Activated naive CD8-positive, alpha-beta T cell treated with anti-CD3 and anti-CD28 coated beads, Interleukin-2, amount 50 U/mL, for 16 hours (primary cell): ENCODE measurements at regions not wholly inside any gene's neighbourhood (a gene's known extent, or its start where the extent isn't known, plus 50 kb on each side); places are given as distances from the start of the nearest gene placed in this dataset.

ENCODE experiments used
- DNase-seq: peaks from one replicate; pipeline ENCODE4 v3.0.0-alpha.2; 2020; ENCODE audit warnings: low read depth, low spot score

DNA sequence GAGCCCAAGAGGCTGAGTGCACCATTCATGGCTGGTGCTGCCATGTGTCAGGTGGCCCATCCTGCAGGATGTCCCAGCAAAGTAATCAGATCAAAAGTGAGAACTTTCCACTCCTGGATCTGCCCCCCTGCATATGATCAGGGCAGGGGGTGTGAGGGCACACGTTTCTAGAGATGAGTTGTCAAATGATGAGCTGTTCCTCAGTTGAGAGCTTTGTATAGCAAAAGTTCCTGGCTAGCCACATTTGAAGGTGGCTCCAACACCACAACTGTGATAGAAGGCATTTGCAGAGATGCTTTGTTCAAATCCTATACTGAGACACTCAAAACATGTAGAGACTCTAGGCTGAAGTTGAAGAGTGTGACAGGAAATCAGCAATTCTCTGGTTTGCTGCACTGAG is 501.8 kb downstream of the BCOR start:
- DNase-seq = no peak

DNA sequence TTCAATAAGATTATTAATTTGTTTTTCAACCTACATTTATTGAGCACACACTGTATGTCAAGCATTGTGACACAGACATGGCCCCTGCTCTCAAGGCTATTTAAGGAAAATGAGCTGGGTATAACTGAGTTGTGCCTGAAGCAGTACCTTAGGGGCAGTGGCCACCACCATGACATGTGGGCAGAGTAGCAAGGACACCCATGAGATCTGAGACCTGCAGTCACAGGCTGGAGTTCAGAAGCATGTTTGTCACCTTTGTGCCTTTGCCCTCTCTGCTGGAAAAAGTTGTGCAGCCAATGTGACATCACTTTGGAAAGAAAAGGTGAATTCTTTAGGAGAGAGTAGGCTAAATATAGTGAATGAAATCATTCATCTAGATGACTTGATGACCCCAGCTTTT is 501.3 kb downstream of the BCOR start:
- DNase-seq = no peak

DNA sequence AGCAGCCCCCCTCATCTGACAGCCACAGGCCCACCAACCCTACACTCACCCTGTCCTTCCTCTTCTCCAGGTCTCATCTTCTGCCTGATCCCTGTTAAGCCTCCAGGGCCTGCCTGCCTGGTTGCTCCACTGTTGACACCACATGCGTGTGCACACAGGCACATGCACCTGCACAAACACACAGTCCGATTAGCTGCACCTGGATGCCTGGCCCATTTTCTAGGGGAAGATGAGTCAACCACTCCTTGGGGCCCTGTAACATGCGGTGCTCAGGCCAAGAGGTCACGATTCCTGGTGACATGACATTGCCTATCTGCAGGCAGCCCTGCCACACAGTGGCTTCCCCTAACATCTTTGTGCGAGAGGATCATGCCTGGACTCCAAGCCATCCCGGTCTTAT is 498.4 kb downstream of the BCOR start:
- DNase-seq = no peak

DNA sequence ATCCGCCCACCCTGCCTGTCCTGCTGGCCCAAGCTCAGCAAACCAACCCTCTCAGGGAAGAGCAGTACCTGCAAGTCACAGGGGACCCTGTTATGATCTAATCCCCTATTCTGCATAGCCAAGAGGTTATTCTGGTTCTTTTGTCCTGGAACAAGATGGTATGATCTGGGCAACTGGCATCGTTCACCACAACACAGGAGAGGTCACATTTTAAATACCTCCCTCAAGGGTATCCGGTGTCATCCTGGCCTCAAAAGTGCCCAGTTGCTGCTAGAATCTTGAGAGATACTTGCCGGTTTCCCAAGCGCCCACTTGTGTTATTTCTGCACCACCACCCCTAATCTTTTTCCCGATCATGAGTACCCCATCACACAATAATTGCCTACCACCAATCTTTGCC is 497.5 kb downstream of the BCOR start:
- DNase-seq = no peak

DNA sequence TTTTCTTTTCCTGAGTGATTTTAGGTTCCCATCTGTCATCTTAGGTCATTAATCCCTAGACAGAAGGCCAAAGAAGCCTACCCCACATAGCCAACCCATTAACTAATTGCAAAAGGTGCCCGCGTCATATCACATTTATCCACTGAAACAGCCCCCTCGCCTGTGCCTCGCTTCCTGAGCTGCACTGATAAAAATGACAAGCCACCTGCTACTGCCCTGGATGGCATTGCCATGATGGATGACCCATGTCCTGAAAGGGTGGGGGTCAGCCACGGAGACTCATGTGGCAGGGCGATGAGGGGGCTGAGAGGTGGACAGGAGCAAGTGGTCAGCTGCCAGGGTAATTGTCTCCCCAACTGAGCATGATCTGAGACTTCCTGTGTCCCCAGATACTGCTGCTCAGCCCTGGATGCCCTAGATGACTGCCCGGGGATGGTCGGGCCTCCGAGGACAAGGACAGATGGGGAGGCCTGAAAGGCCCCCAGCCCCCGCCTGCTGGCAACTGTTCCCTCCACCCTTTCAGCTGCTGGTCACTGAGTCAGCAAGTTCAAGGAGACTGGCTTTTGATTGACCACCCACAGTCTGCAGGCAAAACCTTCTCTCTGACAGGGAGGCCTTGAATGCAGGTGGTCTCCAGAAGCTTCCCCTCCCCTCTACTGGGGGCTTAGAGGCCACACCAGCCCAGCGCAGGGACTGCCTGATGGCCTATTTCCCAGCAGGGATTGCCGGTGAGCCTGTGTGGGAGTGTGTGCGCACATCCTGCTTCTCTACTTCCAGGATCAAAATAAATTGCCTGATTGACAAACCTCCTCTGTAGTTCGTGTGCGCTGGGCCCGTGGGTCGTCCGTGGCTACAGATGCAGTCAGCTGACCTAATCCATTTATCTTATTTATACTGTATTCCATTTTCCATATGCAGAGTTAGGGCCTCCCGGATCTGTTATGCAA is 496.3 kb downstream of the BCOR start:
- DNase-seq = no peak

DNA sequence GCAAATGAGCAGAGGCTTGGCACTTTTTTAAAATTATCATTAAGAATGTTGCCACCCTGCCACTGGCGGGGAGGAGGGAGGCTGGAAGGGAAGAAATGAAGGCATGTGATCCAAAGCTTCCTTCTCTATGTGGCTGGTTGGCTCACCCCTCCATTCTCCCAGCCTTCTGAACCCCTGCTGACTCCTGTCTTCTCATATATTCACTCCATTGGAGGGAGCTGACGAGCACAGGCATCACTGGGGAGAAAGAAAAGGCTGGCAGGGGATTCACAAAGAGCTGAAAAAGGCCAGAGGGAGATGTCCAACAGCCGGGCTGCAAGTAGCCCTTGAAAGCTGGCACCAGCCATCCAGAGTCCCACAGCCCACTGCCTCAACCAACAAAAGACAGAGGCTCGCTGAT is 495.6 kb downstream of the BCOR start:
- no peak for DNase-seq

DNA sequence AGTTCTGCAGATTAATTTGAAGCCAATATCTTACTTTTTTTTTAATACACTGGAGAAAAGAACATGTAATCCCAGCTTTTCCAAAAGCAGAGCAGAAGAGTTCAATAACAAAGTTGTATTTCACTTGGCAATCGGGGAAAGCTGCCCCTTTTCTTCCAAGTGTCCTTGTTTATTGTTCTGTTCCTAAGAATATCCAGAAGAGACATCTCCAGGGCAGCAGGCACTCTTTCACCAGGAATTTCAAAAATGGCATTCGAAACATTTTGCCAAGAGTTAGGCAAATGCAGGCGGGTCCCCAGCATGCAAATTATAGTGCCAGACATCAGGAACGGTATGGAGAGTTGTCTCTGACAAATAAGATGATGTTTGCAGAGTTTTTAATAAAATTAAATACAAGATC is 494.5 kb downstream of the BCOR start:
- no peak for DNase-seq

DNA sequence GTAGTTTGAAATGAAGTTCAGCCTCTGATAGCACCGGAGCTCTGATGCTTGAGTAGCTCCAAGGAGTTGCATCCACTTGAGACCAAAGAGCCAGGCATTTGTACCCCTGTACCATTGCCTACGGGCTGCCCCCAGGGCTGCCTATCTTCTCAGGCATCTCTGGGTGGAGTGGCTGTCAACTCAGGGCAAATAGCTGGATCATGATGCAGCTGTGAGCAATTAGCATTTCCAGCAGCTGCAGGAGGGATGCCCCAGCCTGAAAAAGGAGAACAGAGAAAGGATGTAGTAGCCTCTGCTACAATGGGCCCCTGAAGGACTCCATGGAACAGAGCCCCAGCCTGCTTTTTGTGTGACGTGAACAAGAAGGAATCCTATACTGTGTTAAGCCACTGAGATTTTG is 492.6 kb downstream of the BCOR start:
- no peak for DNase-seq

DNA sequence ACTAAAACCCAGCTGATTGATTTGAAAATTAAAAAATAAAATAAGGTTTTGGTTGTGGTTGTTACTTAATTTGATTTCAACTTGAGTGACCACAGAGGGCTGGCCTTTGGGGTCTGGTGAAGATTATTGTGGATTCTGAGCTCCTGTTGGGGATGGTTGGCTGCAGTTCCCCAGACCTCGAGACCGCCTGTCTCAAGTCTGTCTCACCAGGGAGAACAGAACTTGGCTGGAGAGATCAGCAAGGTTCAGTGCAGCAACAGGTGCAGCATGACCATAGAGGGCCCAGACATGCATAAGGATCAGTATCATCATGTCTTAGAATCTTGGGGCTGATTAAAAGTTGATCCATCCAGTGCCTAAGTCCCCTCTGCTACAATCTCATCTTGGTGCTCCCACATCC is 491.9 kb downstream of the BCOR start:
- no peak for DNase-seq

DNA sequence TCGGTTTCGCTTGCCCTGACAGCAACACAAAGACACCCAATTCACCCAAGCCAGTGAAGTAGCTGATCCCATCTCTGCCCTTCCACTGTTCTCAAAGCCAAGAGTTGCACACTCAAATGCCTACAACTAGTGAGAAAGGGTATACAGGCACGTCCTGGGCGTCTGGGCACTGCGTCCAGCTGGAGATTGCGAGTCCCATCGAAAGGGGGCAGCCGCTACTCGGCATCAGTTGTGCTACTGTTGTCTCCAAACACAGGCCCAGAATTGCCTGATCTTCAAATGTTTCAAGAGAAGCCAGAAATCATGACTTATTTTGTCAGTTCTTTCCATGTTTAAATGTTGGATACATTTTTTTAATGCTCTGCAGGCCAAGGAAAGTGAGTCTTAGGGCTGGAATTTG is 487.8 kb downstream of the BCOR start:
- DNase-seq = no peak

DNA sequence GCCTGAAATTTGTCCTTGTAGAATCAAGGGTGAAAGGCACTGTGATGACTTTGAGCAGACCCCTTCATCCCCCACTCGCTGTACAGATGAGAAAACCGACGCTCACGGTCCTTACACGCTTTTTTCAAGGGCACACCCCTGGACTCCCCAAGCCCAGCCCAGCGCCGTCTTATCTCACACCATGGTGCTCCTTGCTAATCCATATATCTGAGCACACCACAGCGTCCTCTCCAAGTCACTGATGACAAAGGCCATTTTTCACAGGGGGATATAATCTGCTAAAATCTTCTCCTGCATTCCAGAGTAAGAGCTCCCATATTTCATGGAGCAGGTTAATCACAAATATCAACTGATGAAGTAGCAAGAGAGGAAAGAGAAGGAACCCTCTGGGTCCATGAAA is 486.3 kb downstream of the BCOR start:
- DNase-seq = no peak

DNA sequence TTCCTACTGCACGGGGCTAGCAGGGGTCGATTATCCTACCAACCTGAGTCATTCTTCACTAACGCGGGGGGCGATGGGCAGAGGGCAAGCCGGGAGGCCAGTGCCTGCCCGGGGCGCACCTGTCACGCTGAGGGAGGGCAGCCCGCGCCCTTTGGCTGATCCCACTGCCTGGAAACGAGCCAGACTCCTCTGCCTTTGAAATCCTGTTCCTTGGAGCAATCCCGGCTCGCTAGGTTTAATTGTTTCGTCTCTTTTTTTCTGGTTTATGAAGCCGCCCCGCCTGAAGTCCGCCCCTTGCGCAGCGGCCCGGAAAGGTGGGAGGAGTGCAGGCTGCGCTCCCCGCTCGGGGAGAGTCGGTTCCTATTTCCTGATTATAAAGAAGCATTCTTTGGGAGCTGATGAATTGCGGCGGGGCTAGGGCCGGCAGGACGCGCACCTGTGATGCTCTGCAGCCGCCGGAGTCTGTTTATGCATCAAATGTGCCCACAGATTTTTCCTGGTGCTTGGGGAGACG is 484.2 kb downstream of the BCOR start:
- DNase-seq = no peak

DNA sequence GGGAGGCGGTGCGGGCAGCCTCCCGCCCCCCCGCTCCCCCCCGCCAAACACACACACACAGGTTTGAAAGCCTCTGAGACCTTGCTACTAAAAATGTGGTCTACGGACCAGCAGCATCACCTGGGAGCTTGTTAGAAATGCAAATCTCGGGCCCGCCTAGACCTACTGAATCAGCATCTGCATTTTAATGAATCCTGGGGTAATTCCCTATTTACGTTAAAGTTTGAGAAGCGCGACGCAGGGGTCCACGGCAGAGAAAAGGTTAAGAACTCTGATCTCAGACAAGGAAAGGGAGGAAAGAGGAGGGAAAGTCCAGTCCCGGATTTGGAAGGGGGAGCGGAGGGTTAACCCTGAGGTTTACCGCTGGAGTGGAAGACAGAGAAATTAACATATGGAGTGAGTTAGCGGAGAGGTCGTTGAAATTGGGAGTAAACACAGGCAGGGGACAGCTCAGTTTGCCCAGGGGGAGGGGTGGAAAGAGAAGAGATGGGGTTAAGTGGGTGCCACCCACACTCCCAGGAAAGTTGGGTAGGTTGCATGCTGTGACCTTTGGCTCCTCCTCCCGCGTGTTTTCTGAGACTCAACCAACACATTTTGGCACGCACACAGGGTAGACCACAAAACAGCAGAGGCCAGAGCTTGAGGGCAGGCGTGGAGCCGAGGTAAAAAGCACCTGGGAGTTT is 483.6 kb downstream of the BCOR start:
- peak; percentile 66 for DNase-seq

DNA sequence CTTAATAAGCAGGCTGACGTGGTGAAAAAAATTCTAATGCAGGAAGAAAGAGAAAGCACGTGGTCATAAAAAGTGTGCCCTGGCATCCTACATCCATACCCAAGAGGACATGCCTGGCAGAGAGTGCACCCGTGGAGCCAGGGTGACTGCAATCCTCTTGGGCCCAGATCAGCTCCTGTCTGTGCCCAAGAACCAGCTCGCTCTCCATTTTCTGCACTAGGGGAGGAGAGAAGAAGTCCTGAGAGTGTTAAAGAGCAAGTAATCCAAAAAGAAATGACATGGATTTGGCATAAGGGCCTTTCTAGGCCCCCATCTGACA is 483.1 kb downstream of the BCOR start:
- no peak for DNase-seq

DNA sequence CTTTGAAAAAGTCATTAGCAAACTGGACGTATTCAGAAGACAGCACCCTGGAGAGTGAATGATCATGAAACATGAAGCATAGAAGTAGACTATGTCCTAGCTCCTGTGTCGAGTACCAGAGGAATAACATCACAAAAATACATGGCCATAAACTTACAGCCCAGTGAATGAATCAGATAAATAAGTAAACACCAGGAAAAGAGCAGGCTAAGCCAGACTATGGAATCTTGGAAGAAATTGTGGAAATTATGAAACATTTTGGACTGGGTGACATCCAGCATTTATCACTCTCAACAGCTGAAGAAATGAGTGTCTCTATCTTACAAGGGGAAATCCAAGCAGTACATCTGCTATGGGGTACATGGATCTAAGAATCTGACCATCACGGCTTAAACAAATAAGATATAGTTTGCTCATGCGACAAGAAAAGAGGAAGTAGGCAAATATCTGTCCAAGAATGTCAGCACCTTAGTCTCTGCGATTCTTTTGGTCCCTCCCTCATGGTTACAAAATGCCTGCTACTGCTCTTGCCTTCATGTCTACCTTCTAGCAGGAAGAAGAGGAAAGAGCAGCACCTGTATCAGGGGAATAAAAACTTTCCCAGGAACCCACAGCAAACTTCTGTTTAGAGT is 481.5 kb downstream of the BCOR start:
- DNase-seq = no peak

DNA sequence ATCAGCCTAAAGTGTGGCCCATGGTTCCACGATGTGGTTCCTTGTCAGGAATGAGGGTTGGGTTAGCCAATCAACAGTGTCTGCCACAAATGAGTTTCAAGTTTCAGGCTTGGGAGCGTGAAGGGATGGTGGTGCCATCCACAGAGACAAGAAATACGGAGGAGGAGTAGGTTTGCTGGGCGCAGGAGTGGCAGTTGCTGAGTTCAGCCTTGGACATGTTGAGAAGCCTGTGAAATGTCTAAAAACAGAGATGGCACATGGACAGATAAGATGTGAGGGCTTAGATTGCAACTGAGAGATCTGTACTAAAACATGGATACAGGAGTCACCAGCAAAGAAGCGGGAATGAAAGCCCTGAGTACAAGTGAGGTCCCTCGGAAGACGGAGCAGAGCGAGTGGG is 481.0 kb downstream of the BCOR start:
- no peak for DNase-seq

DNA sequence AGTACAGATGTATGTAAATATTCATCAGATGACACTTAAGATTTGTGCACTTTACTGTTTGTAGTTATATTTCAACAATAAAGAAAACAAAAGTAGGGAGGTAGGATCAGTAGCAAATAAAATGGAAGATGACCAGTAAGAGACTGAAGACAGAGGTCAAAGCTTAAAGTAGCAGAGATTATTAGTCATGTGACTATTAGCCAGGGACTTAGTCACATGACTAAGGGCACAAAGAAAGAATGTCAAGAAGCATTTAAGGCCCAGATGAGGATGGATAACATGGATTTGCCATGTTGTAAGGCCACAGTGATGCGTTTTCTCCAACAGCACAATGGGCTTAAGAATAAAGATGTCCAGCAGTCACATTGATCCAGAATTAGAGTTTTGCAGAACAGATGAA is 479.6 kb downstream of the BCOR start:
- no peak for DNase-seq

DNA sequence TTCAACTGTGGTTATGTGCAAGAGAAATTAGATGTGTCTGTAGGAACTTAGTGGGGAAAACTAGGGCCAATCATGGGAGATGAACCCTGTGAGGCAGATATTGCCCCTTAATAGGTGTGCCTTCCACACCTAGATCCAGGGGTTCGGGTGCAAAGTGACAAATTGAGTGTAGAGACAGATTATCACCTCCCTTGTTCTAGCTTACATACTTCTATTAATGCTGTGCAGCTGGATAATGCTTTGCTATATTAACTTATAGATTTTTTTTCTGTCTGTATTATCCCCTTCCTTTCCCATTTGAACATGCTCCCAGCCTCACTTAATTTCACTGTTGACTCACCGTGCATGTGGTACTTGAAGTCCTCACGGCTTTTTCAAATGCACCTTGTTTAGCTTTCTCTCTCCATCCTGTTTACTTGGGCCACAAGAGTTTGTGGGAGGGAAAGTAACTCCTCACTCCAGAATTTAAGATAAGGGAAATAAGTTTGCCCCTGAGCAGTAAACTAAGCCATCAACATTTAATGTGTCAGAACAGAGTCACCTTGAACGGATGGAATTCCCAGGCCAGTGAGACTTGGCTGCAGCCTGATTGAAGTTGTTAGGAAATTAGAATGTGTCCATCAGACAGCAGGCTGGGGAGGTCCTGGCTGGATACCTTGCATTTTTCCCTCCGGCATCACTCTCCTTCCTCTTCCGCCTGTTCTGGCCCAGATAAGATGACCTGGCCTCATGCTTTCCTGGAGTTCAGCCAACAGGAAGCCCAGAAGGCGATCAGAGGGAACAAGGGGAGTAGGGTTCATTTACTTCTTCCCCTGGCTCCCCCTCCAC is 478.4 kb downstream of the BCOR start:
- no peak for DNase-seq

DNA sequence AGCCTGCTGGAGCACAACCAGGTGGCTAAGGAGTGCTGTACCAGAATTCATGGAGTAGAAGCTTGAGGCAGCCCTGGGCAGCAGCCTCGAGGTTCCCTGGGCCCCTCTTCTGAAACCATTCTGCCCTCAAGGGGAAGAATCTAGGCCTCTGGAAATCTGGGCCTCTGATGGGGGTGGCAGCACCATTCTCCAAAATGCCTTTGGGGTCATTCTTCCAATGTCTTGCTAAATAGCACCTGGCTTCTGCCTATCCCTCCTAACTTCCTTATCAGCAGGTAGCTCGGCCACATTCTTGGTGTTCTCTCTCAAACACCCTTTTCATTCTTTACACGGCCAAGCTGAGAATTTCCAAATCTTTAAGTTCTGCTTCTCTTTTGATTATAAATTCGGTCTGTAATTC is 473.6 kb downstream of the BCOR start:
- no peak for DNase-seq

DNA sequence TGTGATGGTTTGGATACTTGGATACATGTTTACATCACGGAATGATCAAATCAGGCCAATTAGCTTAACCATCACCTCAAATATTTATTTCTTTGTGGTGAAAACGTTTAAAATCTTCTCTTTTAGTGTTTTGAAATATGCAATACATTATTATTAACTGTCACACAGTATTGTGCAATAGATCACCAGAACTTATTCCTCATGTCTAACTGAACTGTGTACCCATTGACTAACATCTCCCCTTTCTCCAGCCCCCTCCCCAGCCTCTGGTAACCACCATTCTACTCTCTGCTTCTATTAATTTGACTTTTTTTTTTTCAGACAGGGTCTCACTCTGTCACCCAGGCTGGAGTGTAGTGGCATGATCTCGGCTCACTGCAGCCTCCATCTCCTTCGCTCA is 471.9 kb downstream of the BCOR start:
- DNase-seq = no peak

DNA sequence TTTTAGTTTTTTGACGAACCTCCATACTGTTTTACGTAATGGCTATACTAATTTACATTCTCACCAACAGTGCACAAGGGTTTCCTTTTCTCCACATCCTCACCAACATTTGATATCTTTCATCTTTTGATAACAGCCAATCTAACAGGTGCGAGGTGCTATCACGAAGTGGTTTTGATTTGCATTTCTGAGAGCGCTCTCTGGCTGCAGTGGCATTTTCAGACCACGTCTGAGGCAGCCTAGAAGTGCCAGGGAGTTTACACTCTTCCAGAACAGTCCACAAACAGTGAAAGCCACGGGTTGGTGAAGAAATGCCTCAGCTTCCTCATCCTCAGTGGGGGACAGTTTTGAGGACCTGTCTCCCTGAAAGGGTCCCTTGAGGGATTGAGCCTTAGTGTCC is 471.0 kb downstream of the BCOR start:
- DNase-seq = no peak

DNA sequence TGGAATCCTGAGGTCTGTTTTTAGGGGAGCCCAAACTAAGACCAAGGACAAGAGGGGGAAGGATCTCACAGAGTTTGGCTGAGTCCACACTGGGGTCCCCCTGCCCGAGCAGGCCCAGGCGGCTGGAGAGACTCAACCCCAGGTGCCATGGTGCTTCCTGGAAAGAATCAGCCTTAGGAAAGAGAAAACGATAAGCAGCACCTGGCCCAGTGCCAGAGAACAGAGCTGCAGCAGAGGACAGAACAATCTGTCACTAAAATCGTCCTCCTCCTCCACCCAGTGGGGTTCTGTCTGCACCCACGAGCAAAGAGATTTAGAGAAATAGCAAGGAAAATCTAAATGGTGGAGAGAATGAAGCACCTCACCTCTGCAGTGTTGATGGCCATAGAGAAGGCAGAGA is 470.5 kb downstream of the BCOR start:
- no peak for DNase-seq
